Activated CD4-positive, CD25-positive, alpha-beta regulatory T cell (primary cell): ENCODE measurements at regions not wholly inside any gene's neighbourhood (a gene's known extent, or its start where the extent isn't known, plus 50 kb on each side); places are given as distances from the start of the nearest gene placed in this dataset.

Experiments
- DNase-seq, 4 experiments: peaks; one replicate each; lab custom pipeline; 2025; lab: John Stamatoyannopoulos, UW

- no peak for DNase-seq
Measured at GRCh38 chr2:145501920-145502319, 982.0 kb upstream of the ZEB2 start.

- no peak for DNase-seq
Measured at GRCh38 chr2:145495590-145495989, 975.7 kb upstream of the ZEB2 start.

GRCh38 chr2:145494441-145494840 lies 974.5 kb upstream of the ZEB2 start:
- no peak for DNase-seq

GRCh38 chr2:145488571-145488970 lies 968.7 kb upstream of the ZEB2 start:
- no peak for DNase-seq

GRCh38 chr2:145484448-145485097 lies 964.7 kb upstream of the ZEB2 start:
- DNase-seq: no peak

- no peak for DNase-seq
Measured at GRCh38 chr2:145483854-145484253, 963.9 kb upstream of the ZEB2 start.

GRCh38 chr2:145481334-145481922 lies 961.5 kb upstream of the ZEB2 start:
- no peak for DNase-seq

- DNase-seq: no peak
Measured at GRCh38 chr2:145464866-145465265, 944.9 kb upstream of the ZEB2 start.

GRCh38 chr2:145460112-145460511 lies 940.2 kb upstream of the ZEB2 start:
- DNase-seq: no peak

GRCh38 chr2:145431181-145431951 lies 911.4 kb upstream of the ZEB2 start:
- no peak for DNase-seq

GRCh38 chr2:145423809-145424208 lies 903.9 kb upstream of the ZEB2 start:
- DNase-seq: no peak

GRCh38 chr2:145422576-145422975 lies 902.7 kb upstream of the ZEB2 start:
- no peak for DNase-seq

GRCh38 chr2:145421841-145422240 lies 901.9 kb upstream of the ZEB2 start:
- DNase-seq: no peak

- no peak for DNase-seq
Measured at GRCh38 chr2:145416640-145417039, 896.7 kb upstream of the ZEB2 start.

GRCh38 chr2:145415151-145415550 lies 895.2 kb upstream of the ZEB2 start:
- no peak for DNase-seq

GRCh38 chr2:145413261-145414030 lies 893.5 kb upstream of the ZEB2 start:
- DNase-seq: no peak

- DNase-seq: no peak
Measured at GRCh38 chr2:145412155-145412554, 892.2 kb upstream of the ZEB2 start.

GRCh38 chr2:145411493-145411892 lies 891.6 kb upstream of the ZEB2 start:
- DNase-seq: no peak

- no peak for DNase-seq
Measured at GRCh38 chr2:145410086-145410485, 890.2 kb upstream of the ZEB2 start.

GRCh38 chr2:145408980-145409379 lies 889.1 kb upstream of the ZEB2 start:
- DNase-seq: no peak

- DNase-seq: no peak
Measured at GRCh38 chr2:145404690-145405089, 884.8 kb upstream of the ZEB2 start.

- no peak for DNase-seq
Measured at GRCh38 chr2:145402706-145403277, 882.9 kb upstream of the ZEB2 start.
